GM12873 (cell line): ENCODE measurements at regions not wholly inside any gene's neighbourhood (a gene's known extent, or its start where the extent isn't known, plus 50 kb on each side); places are given as distances from the start of the nearest gene placed in this dataset.

Experiments
- TF ChIP-seq, protein P1 (sequence below): IDR thresholded peaks from 2 replicates; pipeline ENCODE4 v1.5.1; 2012; ENCODE audit warnings: low read depth, mild to moderate bottlenecking, moderate library complexity, low read length, control low read depth; ENCODE audit not compliant: insufficient read depth; ENCODE audit errors: missing control alignments

- TF ChIP-seq, protein P1, sequence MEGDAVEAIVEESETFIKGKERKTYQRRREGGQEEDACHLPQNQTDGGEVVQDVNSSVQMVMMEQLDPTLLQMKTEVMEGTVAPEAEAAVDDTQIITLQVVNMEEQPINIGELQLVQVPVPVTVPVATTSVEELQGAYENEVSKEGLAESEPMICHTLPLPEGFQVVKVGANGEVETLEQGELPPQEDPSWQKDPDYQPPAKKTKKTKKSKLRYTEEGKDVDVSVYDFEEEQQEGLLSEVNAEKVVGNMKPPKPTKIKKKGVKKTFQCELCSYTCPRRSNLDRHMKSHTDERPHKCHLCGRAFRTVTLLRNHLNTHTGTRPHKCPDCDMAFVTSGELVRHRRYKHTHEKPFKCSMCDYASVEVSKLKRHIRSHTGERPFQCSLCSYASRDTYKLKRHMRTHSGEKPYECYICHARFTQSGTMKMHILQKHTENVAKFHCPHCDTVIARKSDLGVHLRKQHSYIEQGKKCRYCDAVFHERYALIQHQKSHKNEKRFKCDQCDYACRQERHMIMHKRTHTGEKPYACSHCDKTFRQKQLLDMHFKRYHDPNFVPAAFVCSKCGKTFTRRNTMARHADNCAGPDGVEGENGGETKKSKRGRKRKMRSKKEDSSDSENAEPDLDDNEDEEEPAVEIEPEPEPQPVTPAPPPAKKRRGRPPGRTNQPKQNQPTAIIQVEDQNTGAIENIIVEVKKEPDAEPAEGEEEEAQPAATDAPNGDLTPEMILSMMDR = no peak
These were observed 616.0 kb upstream of the BTBD3 start for GRCh38 chr20:11301699-11302098.

- TF ChIP-seq, protein P1 = no peak
These were observed 615.3 kb upstream of the BTBD3 start for GRCh38 chr20:11302436-11302835.

GRCh38 chr20:11304795-11305194 is 612.9 kb upstream of the BTBD3 start:
- TF ChIP-seq, protein P1 = no peak

DNA sequence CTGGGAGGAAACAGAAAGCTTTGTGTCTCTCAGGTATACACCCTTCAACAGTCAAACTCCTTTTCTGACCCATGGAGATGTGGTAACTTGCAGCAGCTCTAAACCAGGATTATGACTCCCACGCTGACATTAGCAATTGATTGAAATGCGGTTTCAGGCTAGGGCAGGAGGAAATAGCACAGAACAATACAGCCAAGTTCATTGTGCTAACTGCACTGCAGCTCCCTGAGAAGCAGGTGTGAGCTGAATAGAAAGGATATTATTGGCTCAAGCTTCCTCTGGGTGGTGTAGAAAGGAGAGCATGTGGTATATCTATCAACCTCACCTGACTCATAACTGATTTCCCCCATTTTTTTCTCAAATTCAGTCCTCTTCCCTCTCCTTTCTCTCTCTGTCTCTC is 612.3 kb upstream of the BTBD3 start:
- TF ChIP-seq, protein P1 = no peak

- TF ChIP-seq, protein P1 = no peak
These were observed 606.0 kb upstream of the BTBD3 start for GRCh38 chr20:11311659-11312224.

DNA sequence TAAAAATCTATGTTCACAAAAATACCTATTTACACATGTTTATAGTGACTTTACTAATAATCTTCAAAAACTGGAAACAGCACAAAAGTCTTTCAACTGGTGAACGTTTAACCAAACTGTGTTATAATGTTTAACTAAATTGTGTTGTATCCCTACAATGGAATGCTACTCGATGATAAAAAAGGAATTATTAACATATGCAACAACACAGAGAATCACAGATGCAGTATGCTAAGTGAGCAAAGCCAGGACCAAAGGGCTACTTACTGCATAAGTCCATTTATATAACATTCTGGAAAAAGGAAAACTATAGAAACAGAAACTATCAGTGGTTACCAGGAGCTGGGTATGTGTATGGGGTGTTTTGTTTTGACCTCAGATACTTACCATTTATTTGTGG is 602.2 kb upstream of the BTBD3 start:
- TF ChIP-seq, protein P1 = no peak

- TF ChIP-seq, protein P1 = no peak
These were observed 601.4 kb upstream of the BTBD3 start for GRCh38 chr20:11316244-11316643.
